Body of pancreas (tissue), 4 donors: ENCODE measurements at regions not wholly inside any gene's neighbourhood (a gene's known extent, or its start where the extent isn't known, plus 50 kb on each side); places are given as distances from the start of the nearest gene placed in this dataset.

Experiments
- CTCF ChIP-seq, 7 experiments: fragments of 450-650 bp in 4 of 7; fragments of 200-600 bp in 3 of 7; sonication (generic) in 3 of 7; IDR thresholded peaks; one replicate each; pipeline ENCODE4 v1.5.1; 2016 to 2019; ENCODE audit warnings: antibody characterized with exemption in 7 of 7
- POLR2A ChIP-seq, 3 donors: fragments of 450-650 bp; IDR thresholded peaks; one replicate each; pipeline ENCODE4 v1.6.1; 2016; ENCODE audit warnings: antibody characterized with exemption in 3 of 3, mild to moderate bottlenecking in 2 of 3

GRCh38 chr11:33970984-33971466 lies 79.1 kb upstream of the LMO2 start:
- TF ChIP-seq POLR2A (IDR thresholded peaks at IDR 0.05) (no peak), CTCF (IDR thresholded peaks at IDR 0.05) (peak in 6 of 7 experiments; percentile 14 to 80 (median 66))
